Upper lobe of left lung (tissue), 6 donors: ENCODE measurements at regions not wholly inside any gene's neighbourhood (a gene's known extent, or its start where the extent isn't known, plus 50 kb on each side); places are given as distances from the start of the nearest gene placed in this dataset.

Experiments
- ATAC-seq, 2 donors: fragments of 200-7000 bp; cut with Tn5 transposase; one replicate each; pipeline ENCODE4 v1.9.1; 2022; ENCODE audit warnings: mild to moderate bottlenecking in 2 of 2, moderate library complexity in 2 of 2; ENCODE audit not compliant: low FRiP score in 2 of 2
- DNase-seq, 2 donors: peaks; one replicate each; pipeline ENCODE4 v3.0.0-alpha.2; 2019 to 2020
- H3K27ac ChIP-seq, 4 donors: fragments of 200-600 bp; sonication (generic); one replicate each; pipeline ENCODE4 v1.5.1; 2016 to 2019
- H3K27me3 ChIP-seq, 4 donors: fragments of 200-600 bp; sonication (generic); one replicate each; pipeline ENCODE4 v1.5.1; 2017 to 2019
- H3K36me3 ChIP-seq, 4 donors: fragments of 200-600 bp; sonication (generic); one replicate each; pipeline ENCODE4 v1.5.1; 2016 to 2019
- H3K4me1 ChIP-seq, 4 donors: fragments of 200-600 bp; sonication (generic); one replicate each; pipeline ENCODE4 v1.5.1; 2018 to 2019
- H3K4me3 ChIP-seq, 4 donors: fragments of 200-600 bp; sonication (generic); one replicate each; pipeline ENCODE4 v1.5.1; 2017 to 2019; ENCODE audit warnings: mild to moderate bottlenecking in 2 of 4, moderate library complexity in 1 of 4
- H3K9me3 ChIP-seq, 4 donors: fragments of 200-600 bp; sonication (generic); one replicate each; pipeline ENCODE4 v1.5.1; 2018 to 2019
- EP300 ChIP-seq, 4 donors: sonication (generic); formaldehyde crosslinking; IDR thresholded peaks; one replicate each; pipeline ENCODE4 v1.5.1; 2017; ENCODE audit warnings: antibody characterized with exemption in 4 of 4, control low read depth in 2 of 4
- POLR2A ChIP-seq, 4 donors: fragments of 450-650 bp; IDR thresholded peaks; one replicate each; pipeline ENCODE4 v1.5.1; 2016 to 2017; ENCODE audit warnings: antibody characterized with exemption in 4 of 4, mild to moderate bottlenecking in 2 of 4
- POLR2AphosphoS5 ChIP-seq, 2 donors: sonication (generic); formaldehyde crosslinking; IDR thresholded peaks; one replicate each; pipeline ENCODE4 v1.5.1; 2017; ENCODE audit warnings: antibody characterized with exemption in 2 of 2
- WGBS, 2 donors: methylation state at CpG; one replicate each; pipeline ENCODE4 v1.1.5; 2017 to 2018; 5-methylcytosine and 5-hydroxymethylcytosine counted together
- TF ChIP-seq, protein P1 (sequence below), 6 experiments: fragments of 450-650 bp in 4 of 6; fragments of 200-600 bp in 2 of 6; sonication (generic) in 2 of 6; IDR thresholded peaks; one replicate each; pipeline ENCODE4 v1.5.1; 2016 to 2019; ENCODE audit warnings: antibody characterized with exemption in 6 of 6
- donor health status: DM: no; HTN: no; CAD: no; lungs with moderate emphysema.
- donor health status: DM: no; HTN: yes; CAD: no; lungs with severe emphysema.

GRCh38 chr6:135106611-135107010, 52.0 kb upstream of the HBS1L start:
- Histone ChIP-seq H3K4me3 (no peak overlapping the region), H3K27me3 (no peaks in the 10 kb centered on the region), H3K4me1 (no peaks in the 10 kb centered on the region), H3K36me3 (no peaks in the 10 kb centered on the region), H3K9me3 (no peaks in the 10 kb centered on the region), H3K27ac (no peak overlapping the region)
- DNase-seq (no peak), ATAC-seq (no peak)
- 81 to 86% methylated on average over 11 of the region's 11 CpGs for WGBS, 2 donors
- TF ChIP-seq EP300 (IDR thresholded peaks at IDR 0.05) (no peak), POLR2AphosphoS5 (IDR thresholded peaks at IDR 0.05) (no peak), POLR2A (IDR thresholded peaks at IDR 0.05) (no peak)
- TF ChIP-seq, protein P1, sequence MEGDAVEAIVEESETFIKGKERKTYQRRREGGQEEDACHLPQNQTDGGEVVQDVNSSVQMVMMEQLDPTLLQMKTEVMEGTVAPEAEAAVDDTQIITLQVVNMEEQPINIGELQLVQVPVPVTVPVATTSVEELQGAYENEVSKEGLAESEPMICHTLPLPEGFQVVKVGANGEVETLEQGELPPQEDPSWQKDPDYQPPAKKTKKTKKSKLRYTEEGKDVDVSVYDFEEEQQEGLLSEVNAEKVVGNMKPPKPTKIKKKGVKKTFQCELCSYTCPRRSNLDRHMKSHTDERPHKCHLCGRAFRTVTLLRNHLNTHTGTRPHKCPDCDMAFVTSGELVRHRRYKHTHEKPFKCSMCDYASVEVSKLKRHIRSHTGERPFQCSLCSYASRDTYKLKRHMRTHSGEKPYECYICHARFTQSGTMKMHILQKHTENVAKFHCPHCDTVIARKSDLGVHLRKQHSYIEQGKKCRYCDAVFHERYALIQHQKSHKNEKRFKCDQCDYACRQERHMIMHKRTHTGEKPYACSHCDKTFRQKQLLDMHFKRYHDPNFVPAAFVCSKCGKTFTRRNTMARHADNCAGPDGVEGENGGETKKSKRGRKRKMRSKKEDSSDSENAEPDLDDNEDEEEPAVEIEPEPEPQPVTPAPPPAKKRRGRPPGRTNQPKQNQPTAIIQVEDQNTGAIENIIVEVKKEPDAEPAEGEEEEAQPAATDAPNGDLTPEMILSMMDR (IDR thresholded peaks at IDR 0.05): no peak

DNA sequence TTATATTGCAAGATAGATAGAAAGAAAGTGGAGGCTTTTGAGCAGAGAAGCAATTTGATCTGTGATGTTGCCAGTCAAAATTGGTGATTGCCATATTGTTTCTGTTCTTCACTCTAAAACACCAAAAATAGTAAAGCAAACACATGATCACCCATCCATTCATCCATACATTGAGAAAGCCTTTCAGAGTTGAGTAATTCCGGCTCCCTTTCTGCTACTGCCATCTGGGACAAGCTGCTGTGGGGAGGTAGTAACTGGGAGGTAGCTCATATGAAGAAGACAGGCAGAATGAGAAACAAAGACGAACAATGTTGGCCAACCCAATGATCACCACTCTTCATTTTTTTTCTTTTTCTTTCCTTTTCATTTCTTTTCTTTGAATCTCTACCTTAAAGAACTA, 51.1 kb upstream of the HBS1L start:
- no peak for DNase-seq
- Histone ChIP-seq H3K4me3 (no peak overlapping the region), H3K27ac (no peak overlapping the region), H3K9me3 (no peaks in the 10 kb centered on the region), H3K4me1 (no peaks in the 10 kb centered on the region), H3K27me3 (no peaks in the 10 kb centered on the region), H3K36me3 (no peaks in the 10 kb centered on the region)
- 94% methylated on average over 2 of the region's 2 CpGs for WGBS, 2 donors
- no peak for TF ChIP-seq EP300 (IDR thresholded peaks at IDR 0.05)
- no peak for TF ChIP-seq POLR2AphosphoS5 (IDR thresholded peaks at IDR 0.05)
- TF ChIP-seq, protein P1 (IDR thresholded peaks at IDR 0.05): no peak
- ATAC-seq: no peak

DNA sequence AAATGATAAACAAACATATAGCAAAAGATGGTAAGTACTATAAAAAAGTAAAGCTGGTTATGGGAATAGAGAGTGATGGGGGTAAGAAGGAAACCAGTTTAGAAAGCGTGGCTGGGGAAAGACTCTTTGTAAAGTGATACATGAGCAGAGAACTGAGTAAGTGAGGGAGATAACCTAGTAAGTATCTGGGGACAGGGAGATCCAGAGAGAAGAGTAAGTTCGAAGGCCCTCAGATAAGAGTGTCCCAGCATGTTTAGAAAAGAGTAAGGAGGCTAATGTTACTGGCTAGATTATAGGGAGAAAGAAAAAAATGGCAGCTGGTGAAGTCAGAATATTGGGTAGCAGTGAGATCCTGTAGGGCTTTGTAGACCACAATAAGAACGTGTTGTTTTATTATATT, 50.7 kb upstream of the HBS1L start:
- Histone ChIP-seq H3K27me3 (no peaks in the 10 kb centered on the region), H3K36me3 (no peaks in the 10 kb centered on the region), H3K9me3 (no peaks in the 10 kb centered on the region), H3K4me1 (no peaks in the 10 kb centered on the region), H3K27ac (no peak overlapping the region), H3K4me3 (no peak overlapping the region)
- no peak for TF ChIP-seq POLR2AphosphoS5 (IDR thresholded peaks at IDR 0.05)
- TF ChIP-seq, protein P1 (IDR thresholded peaks at IDR 0.05): no peak
- no peak for TF ChIP-seq EP300 (IDR thresholded peaks at IDR 0.05)
- no peak for TF ChIP-seq POLR2A (IDR thresholded peaks at IDR 0.05)
- no peak for ATAC-seq
- no peak for DNase-seq
- 81 to 84% methylated on average over 3 of the region's 3 CpGs for WGBS, 2 donors
